Esophagus squamous epithelium (tissue), 4 donors: ENCODE measurements at regions not wholly inside any gene's neighbourhood (a gene's known extent, or its start where the extent isn't known, plus 50 kb on each side); places are given as distances from the start of the nearest gene placed in this dataset.

Experiments
- POLR2A ChIP-seq, 4 donors: fragments of 450-650 bp; IDR thresholded peaks; one replicate each; pipeline ENCODE4 v1.6.1; 2017; ENCODE audit warnings: antibody characterized with exemption in 4 of 4, mild to moderate bottlenecking in 4 of 4, moderate library complexity in 3 of 4
- TF ChIP-seq, protein P1 (sequence below), 6 experiments: fragments of 450-650 bp in 4 of 6; fragments of 200-600 bp in 2 of 6; sonication (generic) in 2 of 6; IDR thresholded peaks; one replicate each; pipeline ENCODE4 v1.5.1; 2016 to 2019; ENCODE audit warnings: antibody characterized with exemption in 6 of 6, mild to moderate bottlenecking in 4 of 6, moderate library complexity in 4 of 6

DNA sequence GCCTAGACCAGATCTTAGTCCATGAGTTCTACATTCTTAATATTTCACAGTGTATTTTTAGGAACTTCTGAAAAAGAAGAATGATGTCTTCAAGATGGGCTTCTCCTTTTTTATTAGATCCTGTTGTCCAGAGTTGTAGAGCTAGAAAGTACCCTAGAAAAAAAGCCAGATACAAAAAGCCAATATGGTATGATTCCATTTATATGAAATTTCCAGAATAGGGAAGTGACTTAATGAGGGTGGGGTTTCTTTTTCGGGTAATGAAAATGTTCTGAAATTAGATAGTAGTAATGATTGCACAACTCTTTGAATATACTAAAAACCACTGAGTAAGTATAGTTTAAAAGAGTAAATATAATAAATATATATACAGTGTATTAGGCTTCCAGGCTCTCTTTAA lies 116.9 kb downstream of the NFKBIZ start:
- no peak for TF ChIP-seq POLR2A (IDR thresholded peaks at IDR 0.05)
- TF ChIP-seq, protein P1, sequence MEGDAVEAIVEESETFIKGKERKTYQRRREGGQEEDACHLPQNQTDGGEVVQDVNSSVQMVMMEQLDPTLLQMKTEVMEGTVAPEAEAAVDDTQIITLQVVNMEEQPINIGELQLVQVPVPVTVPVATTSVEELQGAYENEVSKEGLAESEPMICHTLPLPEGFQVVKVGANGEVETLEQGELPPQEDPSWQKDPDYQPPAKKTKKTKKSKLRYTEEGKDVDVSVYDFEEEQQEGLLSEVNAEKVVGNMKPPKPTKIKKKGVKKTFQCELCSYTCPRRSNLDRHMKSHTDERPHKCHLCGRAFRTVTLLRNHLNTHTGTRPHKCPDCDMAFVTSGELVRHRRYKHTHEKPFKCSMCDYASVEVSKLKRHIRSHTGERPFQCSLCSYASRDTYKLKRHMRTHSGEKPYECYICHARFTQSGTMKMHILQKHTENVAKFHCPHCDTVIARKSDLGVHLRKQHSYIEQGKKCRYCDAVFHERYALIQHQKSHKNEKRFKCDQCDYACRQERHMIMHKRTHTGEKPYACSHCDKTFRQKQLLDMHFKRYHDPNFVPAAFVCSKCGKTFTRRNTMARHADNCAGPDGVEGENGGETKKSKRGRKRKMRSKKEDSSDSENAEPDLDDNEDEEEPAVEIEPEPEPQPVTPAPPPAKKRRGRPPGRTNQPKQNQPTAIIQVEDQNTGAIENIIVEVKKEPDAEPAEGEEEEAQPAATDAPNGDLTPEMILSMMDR (IDR thresholded peaks at IDR 0.05) = no peak
